ENCODE measurements at regions not wholly inside any gene's neighbourhood (a gene's known extent, or its start where the extent isn't known, plus 50 kb on each side); places are given as distances from the start of the nearest gene placed in this dataset.
"Not testable (repeated sequence)": the region's sequence is repeated elsewhere in the genome, so short reads cannot be mapped to it uniquely, and the experiment has no call there.

DNA sequence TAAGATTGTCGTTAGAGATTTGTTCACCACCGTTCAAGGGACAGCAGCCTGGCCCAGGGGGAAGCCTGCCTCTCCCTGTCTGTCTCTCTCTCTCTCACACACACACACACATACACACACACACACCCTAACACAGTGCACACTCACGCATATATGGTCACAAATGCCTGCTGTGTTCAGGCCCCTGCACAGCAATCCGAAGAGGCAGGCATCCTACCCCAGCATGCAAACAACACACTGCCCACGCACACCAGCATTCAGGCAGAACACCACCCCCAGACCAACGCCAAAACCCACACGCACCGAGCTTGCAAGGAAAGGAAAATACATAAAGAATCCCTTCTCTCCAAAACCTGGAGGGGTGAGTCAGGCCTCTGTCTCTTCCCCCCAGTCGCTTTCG is 111.6 kb upstream of the FOXD4L5 start:
- H3K79me2 ChIP-seq (ENCODE audit: control insufficient read depth, insufficient read depth, low read length); H4K20me1 ChIP-seq (ENCODE audit: control insufficient read depth, insufficient read depth, low read length, poor library complexity, severe bottlenecking); H2AFZ ChIP-seq (ENCODE audit: insufficient read depth, low read depth, low read length, poor library complexity, severe bottlenecking); H3K27ac ChIP-seq (ENCODE audit: low read length in 2 of 2); ATAC-seq (ENCODE audit: low read depth); CTCF ChIA-PET; H3K36me3 ChIP-seq (replicated peaks in 1 of 2; ENCODE audit: control extremely low read depth in 1 of 2, control insufficient read depth in 1 of 2, extremely low read depth in 1 of 2, insufficient read depth in 2 of 2, low read length in 1 of 2); H3K27ac Mint-ChIP-seq; intact Hi-C loops (cut with micrococcal nuclease); H3K4me2 ChIP-seq (replicated peaks; ENCODE audit: low read depth, low read length, poor library complexity, severe bottlenecking); H3K4me3 ChIP-seq (ENCODE audit: control extremely low read depth in 1 of 5, extremely low read depth in 1 of 5, insufficient read depth in 1 of 5, low read depth in 2 of 5, low read length in 4 of 5); POLR2A ChIA-PET; H3K4me1 Mint-ChIP-seq; H3K9ac ChIP-seq (ENCODE audit: low read length); H3K27me3 Mint-ChIP-seq; H3K4me1 ChIP-seq (ENCODE audit: control insufficient read depth in 2 of 2, insufficient read depth in 2 of 2, low read length in 2 of 2); DNase-seq; H3K4me3 Mint-ChIP-seq; H3K9me3 Mint-ChIP-seq (ENCODE audit: insufficient read depth); H3K27me3 ChIP-seq (replicated peaks in 1 of 4; ENCODE audit: control extremely low read depth in 1 of 4, control insufficient read depth in 3 of 4, insufficient read depth in 4 of 4, low read length in 3 of 4): not testable (repeated sequence)
- peaks cover 0 to 13% (median 0%) of the 10 kb centered on the region in 3 donors for H3K9me3 ChIP-seq (ENCODE audit: control extremely low read depth in 1 of 3, control insufficient read depth in 2 of 3, insufficient read depth in 1 of 3, low read length in 2 of 3)
- WGBS (ENCODE audit: insufficient coverage) = 93% methylated on average over 3 of the region's 10 CpGs

DNA sequence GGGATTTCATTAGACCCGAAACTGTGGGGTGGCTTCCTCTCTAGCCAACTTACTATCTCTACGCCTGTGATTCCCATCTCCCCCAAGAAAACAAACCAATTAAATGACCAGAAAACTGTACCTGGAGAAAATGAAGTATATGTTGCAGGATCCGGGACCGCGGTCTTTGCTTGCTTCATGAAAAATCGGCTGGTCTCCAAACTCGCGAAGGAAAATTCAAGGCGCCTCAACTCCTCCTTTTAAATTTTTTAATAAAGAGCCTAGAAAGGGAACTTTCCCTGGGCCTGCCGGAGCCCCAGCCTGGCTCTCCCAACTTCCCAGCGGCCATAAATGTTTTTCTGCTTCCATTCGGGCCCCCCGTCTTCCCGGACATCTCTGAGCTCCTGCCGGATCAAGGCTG is 110.8 kb upstream of the FOXD4L5 start:
- H3K27ac Mint-ChIP-seq; POLR2A ChIA-PET; H2AFZ ChIP-seq (ENCODE audit: insufficient read depth, low read depth, low read length, poor library complexity, severe bottlenecking); H3K9ac ChIP-seq (ENCODE audit: low read length); H3K4me2 ChIP-seq (replicated peaks; ENCODE audit: low read depth, low read length, poor library complexity, severe bottlenecking); H3K79me2 ChIP-seq (ENCODE audit: control insufficient read depth, insufficient read depth, low read length); CTCF ChIA-PET; H3K9me3 ChIP-seq (ENCODE audit: control extremely low read depth in 1 of 3, control insufficient read depth in 2 of 3, insufficient read depth in 1 of 3, low read length in 2 of 3); H3K27ac ChIP-seq (ENCODE audit: low read length in 2 of 2); H3K4me3 ChIP-seq (ENCODE audit: control extremely low read depth in 1 of 5, extremely low read depth in 1 of 5, insufficient read depth in 1 of 5, low read depth in 2 of 5, low read length in 4 of 5); H3K4me1 Mint-ChIP-seq; H4K20me1 ChIP-seq (ENCODE audit: control insufficient read depth, insufficient read depth, low read length, poor library complexity, severe bottlenecking); H3K27me3 ChIP-seq (replicated peaks in 1 of 4; ENCODE audit: control extremely low read depth in 1 of 4, control insufficient read depth in 3 of 4, insufficient read depth in 4 of 4, low read length in 3 of 4); H3K4me1 ChIP-seq (ENCODE audit: control insufficient read depth in 2 of 2, insufficient read depth in 2 of 2, low read length in 2 of 2); H3K9me3 Mint-ChIP-seq (ENCODE audit: insufficient read depth); DNase-seq; H3K36me3 ChIP-seq (replicated peaks in 1 of 2; ENCODE audit: control extremely low read depth in 1 of 2, control insufficient read depth in 1 of 2, extremely low read depth in 1 of 2, insufficient read depth in 2 of 2, low read length in 1 of 2); intact Hi-C loops (cut with micrococcal nuclease); H3K27me3 Mint-ChIP-seq; H3K4me3 Mint-ChIP-seq; ATAC-seq (ENCODE audit: low read depth): not testable (repeated sequence)
- WGBS (ENCODE audit: insufficient coverage) = no CpG with 5 or more reads among the region's 15 CpGs

DNA sequence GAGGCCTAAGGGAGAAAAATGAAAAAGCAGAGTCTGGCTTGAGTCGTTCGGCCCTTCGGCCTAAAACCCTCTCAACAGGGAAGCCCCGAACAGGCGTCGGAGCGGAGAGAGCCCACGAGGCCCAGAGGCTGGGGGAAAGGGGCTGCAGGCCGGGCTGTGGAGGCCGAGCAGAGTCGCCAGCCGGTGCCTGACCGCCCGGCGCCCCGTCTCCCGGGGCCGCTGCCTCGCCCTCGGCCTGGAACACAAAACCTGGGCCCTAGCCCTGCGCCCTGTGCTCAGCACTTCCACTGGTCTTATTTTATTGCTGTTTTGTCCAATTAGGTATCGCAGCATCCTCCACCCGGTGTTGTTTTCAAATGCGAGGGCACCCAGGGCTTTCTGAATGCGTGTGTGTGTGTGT is 110.1 kb upstream of the FOXD4L5 start:
- H3K4me1 Mint-ChIP-seq; POLR2A ChIA-PET; H3K27ac ChIP-seq (ENCODE audit: low read length in 2 of 2); H4K20me1 ChIP-seq (ENCODE audit: control insufficient read depth, insufficient read depth, low read length, poor library complexity, severe bottlenecking); H3K27ac Mint-ChIP-seq; DNase-seq; H3K4me3 ChIP-seq (ENCODE audit: control extremely low read depth in 1 of 5, extremely low read depth in 1 of 5, insufficient read depth in 1 of 5, low read depth in 2 of 5, low read length in 4 of 5); ATAC-seq (ENCODE audit: low read depth); H3K9ac ChIP-seq (ENCODE audit: low read length); H3K79me2 ChIP-seq (ENCODE audit: control insufficient read depth, insufficient read depth, low read length); H2AFZ ChIP-seq (ENCODE audit: insufficient read depth, low read depth, low read length, poor library complexity, severe bottlenecking); CTCF ChIA-PET; H3K4me1 ChIP-seq (ENCODE audit: control insufficient read depth in 2 of 2, insufficient read depth in 2 of 2, low read length in 2 of 2); H3K9me3 Mint-ChIP-seq (ENCODE audit: insufficient read depth); H3K36me3 ChIP-seq (replicated peaks in 1 of 2; ENCODE audit: control extremely low read depth in 1 of 2, control insufficient read depth in 1 of 2, extremely low read depth in 1 of 2, insufficient read depth in 2 of 2, low read length in 1 of 2); H3K27me3 Mint-ChIP-seq; H3K4me2 ChIP-seq (replicated peaks; ENCODE audit: low read depth, low read length, poor library complexity, severe bottlenecking); H3K27me3 ChIP-seq (replicated peaks in 1 of 4; ENCODE audit: control extremely low read depth in 1 of 4, control insufficient read depth in 3 of 4, insufficient read depth in 4 of 4, low read length in 3 of 4); intact Hi-C loops (cut with micrococcal nuclease); H3K4me3 Mint-ChIP-seq: not testable (repeated sequence)
- H3K9me3 ChIP-seq (ENCODE audit: control extremely low read depth in 1 of 3, control insufficient read depth in 2 of 3, insufficient read depth in 1 of 3, low read length in 2 of 3) = peaks cover 0 to 11% (median 0%) of the 10 kb centered on the region in 3 donors
- WGBS (ENCODE audit: insufficient coverage) = no CpG with 5 or more reads among the region's 25 CpGs

DNA sequence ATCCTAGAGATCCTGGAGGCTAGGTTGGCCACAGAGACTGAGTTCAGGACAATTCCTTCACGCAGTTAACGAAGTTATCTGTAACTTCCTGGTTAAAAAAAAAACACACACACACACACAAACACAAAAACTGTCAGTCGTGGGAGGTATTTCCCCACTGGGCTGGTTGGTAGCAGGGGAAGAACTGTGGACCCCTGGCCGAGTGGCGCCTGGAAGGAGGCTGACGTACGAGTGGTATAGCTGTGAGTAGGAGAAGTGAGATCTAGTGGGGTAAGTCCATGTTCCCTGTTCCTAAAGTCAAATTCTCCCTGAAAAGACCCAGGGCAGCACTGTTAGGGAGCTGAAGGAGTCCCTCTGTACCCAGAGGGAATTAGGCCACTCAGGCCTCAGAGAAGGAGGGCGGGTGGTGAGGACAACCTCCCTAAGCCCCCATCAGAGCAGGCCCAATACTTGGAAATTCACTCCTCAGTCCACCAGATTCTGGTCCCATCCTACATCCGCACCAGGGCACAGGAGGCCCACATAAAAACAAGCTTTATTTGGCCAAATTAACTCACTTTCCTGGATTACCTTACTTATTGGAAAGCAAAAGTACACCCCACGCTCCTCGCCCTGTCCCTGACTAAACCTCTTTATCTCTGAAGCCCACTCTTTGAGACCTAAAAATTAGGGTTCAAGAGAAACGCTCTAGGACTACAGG is 108.3 kb upstream of the FOXD4L5 start:
- H3K27me3 Mint-ChIP-seq; H3K27ac ChIP-seq (ENCODE audit: low read length in 2 of 2); H3K36me3 ChIP-seq (replicated peaks in 1 of 2; ENCODE audit: control extremely low read depth in 1 of 2, control insufficient read depth in 1 of 2, extremely low read depth in 1 of 2, insufficient read depth in 2 of 2, low read length in 1 of 2); H3K4me3 ChIP-seq (ENCODE audit: control extremely low read depth in 1 of 5, extremely low read depth in 1 of 5, insufficient read depth in 1 of 5, low read depth in 2 of 5, low read length in 4 of 5); H3K4me3 Mint-ChIP-seq; H3K79me2 ChIP-seq (ENCODE audit: control insufficient read depth, insufficient read depth, low read length); H3K27me3 ChIP-seq (replicated peaks in 1 of 4; ENCODE audit: control extremely low read depth in 1 of 4, control insufficient read depth in 3 of 4, insufficient read depth in 4 of 4, low read length in 3 of 4); intact Hi-C loops (cut with micrococcal nuclease); H2AFZ ChIP-seq (ENCODE audit: insufficient read depth, low read depth, low read length, poor library complexity, severe bottlenecking); CTCF ChIA-PET; H3K27ac Mint-ChIP-seq; H3K9ac ChIP-seq (ENCODE audit: low read length); H3K9me3 Mint-ChIP-seq (ENCODE audit: insufficient read depth); POLR2A ChIA-PET; DNase-seq; H3K4me1 ChIP-seq (ENCODE audit: control insufficient read depth in 2 of 2, insufficient read depth in 2 of 2, low read length in 2 of 2); H4K20me1 ChIP-seq (ENCODE audit: control insufficient read depth, insufficient read depth, low read length, poor library complexity, severe bottlenecking); ATAC-seq (ENCODE audit: low read depth); H3K4me1 Mint-ChIP-seq; H3K4me2 ChIP-seq (replicated peaks; ENCODE audit: low read depth, low read length, poor library complexity, severe bottlenecking): not testable (repeated sequence)
- H3K9me3 ChIP-seq (ENCODE audit: control extremely low read depth in 1 of 3, control insufficient read depth in 2 of 3, insufficient read depth in 1 of 3, low read length in 2 of 3) = peaks cover 0 to 19% (median 0%) of the 10 kb centered on the region in 3 donors
- WGBS (ENCODE audit: insufficient coverage) = 83% methylated on average over 6 of the region's 12 CpGs

Data from B cell (primary cell).